Panc1 (cell line): ENCODE measurements at regions not wholly inside any gene's neighbourhood (a gene's known extent, or its start where the extent isn't known, plus 50 kb on each side); places are given as distances from the start of the nearest gene placed in this dataset.

Experiments
- ATAC-seq: fragments of 200-7000 bp; cut with Tn5 transposase; 2 replicates; pipeline ENCODE4 v1.9.1; 2020; ENCODE audit warnings: mild to moderate bottlenecking, moderate library complexity
- BruUV-seq: library from RNA; stranded (reverse); fragments of 400-500 nt; replicated peaks from 2 replicates; lab custom pipeline; 2021; lab: Mats Ljungman, UMichigan
- CTCF ChIA-PET: fragments of 300-600 bp; sonication (Branson Sonifier 250); formaldehyde crosslinking; loops from one replicate; lab custom pipeline; 2022; ENCODE audit warnings: antibody characterized with exemption; lab: Charles Lee
- POLR2A ChIA-PET: fragments of 300-600 bp; sonication (Branson Sonifier 250); formaldehyde crosslinking; loops from one replicate; lab custom pipeline; 2022; ENCODE audit warnings: antibody characterized with exemption; lab: Charles Lee
- DNase-seq: peaks from one replicate; pipeline ENCODE4 v3.0.0-alpha.2; 2010; ENCODE audit warnings: low read depth, low spot score
- H3K27ac ChIP-seq: 2 replicates; pipeline ENCODE4 v1.5.1; 2011; ENCODE audit warnings: mild to moderate bottlenecking, low read length, inconsistent platforms
- H3K27me3 ChIP-seq: fragments of 200-500 bp; sonication (Bioruptor generic); 2 replicates; pipeline ENCODE4 v1.6.0; 2014; ENCODE audit warnings: low read length, inconsistent platforms; ENCODE audit not compliant: control insufficient read depth, insufficient read depth
- H3K36me3 ChIP-seq: fragments of 200-500 bp; sonication (Bioruptor generic); 2 replicates; pipeline ENCODE4 v1.5.1; 2014; ENCODE audit warnings: inconsistent platforms, mild to moderate bottlenecking, low read length, moderate library complexity; ENCODE audit not compliant: control insufficient read depth, insufficient read depth
- H3K4me1 ChIP-seq: 2 replicates; pipeline ENCODE4 v1.5.1; 2011; ENCODE audit warnings: inconsistent platforms, mild to moderate bottlenecking, low read length, moderate library complexity; ENCODE audit not compliant: control insufficient read depth, insufficient read depth
- H3K4me3 ChIP-seq, 2 experiments: 2 replicates each; pipeline ENCODE4 v1.5.1; 2011 to 2012; ENCODE audit warnings: low read depth in 2 of 2, low read length in 2 of 2, mild to moderate bottlenecking in 2 of 2, inconsistent platforms in 1 of 2, moderate library complexity in 1 of 2
- H3K9me3 ChIP-seq: fragments of 200-500 bp; sonication (Bioruptor generic); 2 replicates; pipeline ENCODE4 v1.5.1; 2014; ENCODE audit warnings: low read depth, mild to moderate bottlenecking, inconsistent platforms, low read length, moderate library complexity; ENCODE audit not compliant: control insufficient read depth, insufficient read depth
- CTCF ChIP-seq: fragments of 450-650 bp; IDR thresholded peaks from 2 replicates; pipeline ENCODE4 v1.5.1; 2017; ENCODE audit warnings: mild to moderate bottlenecking
- POLR2AphosphoS5 ChIP-seq: IDR thresholded peaks from 2 replicates; pipeline ENCODE4 v1.6.1; 2012; ENCODE audit warnings: mild to moderate bottlenecking, low read depth, low read length, moderate library complexity
- REST ChIP-seq, 2 experiments: IDR thresholded peaks; 2 replicates each; pipeline ENCODE4 v1.6.1; 2011 to 2012; ENCODE audit warnings: low read depth in 2 of 2, control low read depth in 1 of 2, low read length in 1 of 2, mild to moderate bottlenecking in 1 of 2, moderate library complexity in 1 of 2; ENCODE audit not compliant: insufficient read depth in 1 of 2
- SIN3A ChIP-seq: IDR thresholded peaks from 2 replicates; pipeline ENCODE4 v1.6.1; 2012; ENCODE audit warnings: low read depth, mild to moderate bottlenecking, low read length, moderate library complexity, borderline replicate concordance; ENCODE audit not compliant: insufficient read depth
- TCF7L2 ChIP-seq: IDR thresholded peaks from 2 replicates; pipeline ENCODE4 v1.6.1; 2011; ENCODE audit warnings: mild to moderate bottlenecking, low read depth, low read length, inconsistent platforms
- in situ Hi-C: cut with HindIII; loops from 2 replicates; pipeline ENCODE4 v1.10.0; 2016; ENCODE audit warnings: low sequenced_read_pairs, low pct_unique_long_range_greater_than_20kb
- intact Hi-C: fragments of 100-400 bp; cut with micrococcal nuclease; formaldehyde crosslinking; loops from one replicate; pipeline ENCODE4 v1.10.0; 2022; ENCODE audit not compliant: unreplicated experiment

GRCh38 chr6:147903321-147903720, 394.8 kb downstream of the SAMD5 start:
- intact Hi-C loops, result no loop called here
- ChIA-PET CTCF (no interaction called here), POLR2A (no interaction called here)
- BruUV-seq, result no TSS peak
- Histone ChIP-seq H3K4me1 (no peaks in the 10 kb centered on the region), H3K27ac (no peak overlapping the region), H3K9me3 (no peaks in the 10 kb centered on the region), H3K36me3 (no peaks in the 10 kb centered on the region), H3K4me3 (no peak overlapping the region), H3K27me3 (no peaks in the 10 kb centered on the region)
- in situ Hi-C loops, result no loop called here
- no peak for ATAC-seq
- DNase-seq, result no peak
- TF ChIP-seq SIN3A, result no peak
- TF ChIP-seq POLR2AphosphoS5, result no peak
- no peak for TF ChIP-seq CTCF
- no peak for TF ChIP-seq REST (IDR thresholded peaks at IDR 0.05; ENCODE audit: insufficient read depth in 1 of 2, low read depth in 2 of 2, low read length in 1 of 2)
- TF ChIP-seq TCF7L2, result no peak

- H3K4me1 ChIP-seq, result no peaks in the 10 kb centered on the region
- no peaks in the 10 kb centered on the region for H3K9me3 ChIP-seq
- TF ChIP-seq SIN3A (no peak), TCF7L2 (no peak), POLR2AphosphoS5 (no peak), REST (IDR thresholded peaks at IDR 0.05; ENCODE audit: insufficient read depth in 1 of 2, low read depth in 2 of 2, low read length in 1 of 2) (no peak), CTCF (no peak)
- no peaks in the 10 kb centered on the region for H3K27me3 ChIP-seq
- intact Hi-C loops, result no loop called here
- ATAC-seq (no peak), DNase-seq (no peak)
- in situ Hi-C loops, result no loop called here
- CTCF ChIA-PET, result interaction anchor here (0.6 kb wide), 1 partner anchor 86 kb away, joined by 3 read pairs; no protein-coding TSS in a partner anchor
- POLR2A ChIA-PET, result no interaction called here
- H3K27ac ChIP-seq, result no peak overlapping the region
- H3K4me3 ChIP-seq, result no peak overlapping the region
- no TSS peak for BruUV-seq
- H3K36me3 ChIP-seq, result no peaks in the 10 kb centered on the region
Observed at GRCh38 chr6:147903931-147904330, 395.4 kb downstream of the SAMD5 start.
